ENCODE measurements at regions not wholly inside any gene's neighbourhood (a gene's known extent, or its start where the extent isn't known, plus 50 kb on each side); places are given as distances from the start of the nearest gene placed in this dataset.

- Histone ChIP-seq H3K4me1 (ENCODE audit: control insufficient read depth, extremely low read depth, insufficient read depth, low read length) (no peaks in the 10 kb centered on the region), H3K79me2 (ENCODE audit: control insufficient read depth, insufficient read depth, low read length) (no peaks in the 10 kb centered on the region)
Observed at GRCh38 chr1:38253314-38253713, 206.7 kb upstream of the POU3F1 start.

GRCh38 chr1:38250356-38250755, 203.8 kb upstream of the POU3F1 start:
- DNase-seq (ENCODE audit: low read depth in 2 of 2) = no peak
- Histone ChIP-seq H2AFZ (ENCODE audit: low read length) (no peak overlapping the region), H3K4me3 (replicated peaks in 1 of 4; ENCODE audit: control extremely low read depth in 1 of 4, insufficient read depth in 1 of 4, low read depth in 3 of 4, low read length in 4 of 4) (no peak overlapping the region), H3K27me3 (ENCODE audit: control insufficient read depth, insufficient read depth, low read length) (no peaks in the 10 kb centered on the region), H3K4me1 (ENCODE audit: control insufficient read depth, extremely low read depth, insufficient read depth, low read length) (no peaks in the 10 kb centered on the region), H3K36me3 (ENCODE audit: control insufficient read depth, insufficient read depth, low read length) (no peaks in the 10 kb centered on the region), H4K20me1 (ENCODE audit: control insufficient read depth, extremely low read depth, insufficient read depth, low read length) (no peaks in the 10 kb centered on the region), H3K9ac (ENCODE audit: insufficient read depth, low read length) (no peak overlapping the region), H3K79me2 (ENCODE audit: control insufficient read depth, insufficient read depth, low read length) (no peaks in the 10 kb centered on the region), H3K4me2 (ENCODE audit: extremely low read depth, insufficient read depth, low read length) (no peak overlapping the region), H3K9me3 (ENCODE audit: control insufficient read depth, insufficient read depth, low read depth, low read length) (no peaks in the 10 kb centered on the region), H3K27ac (ENCODE audit: insufficient read depth, low read length) (no peak overlapping the region)
- no peak for TF ChIP-seq EZH2 (IDR thresholded peaks at IDR 0.05; ENCODE audit: low read length, missing control alignments)
- TF ChIP-seq CTCF (conservative IDR thresholded peaks at IDR 0.05 in 1 of 2, IDR thresholded peaks at IDR 0.05 in 1 of 2; ENCODE audit: low read depth in 1 of 2, low read length in 2 of 2) = no peak

More at GRCh38 chr1:38253314-38253713, 206.7 kb upstream of the POU3F1 start:
- Histone ChIP-seq H3K9me3 (ENCODE audit: control insufficient read depth, insufficient read depth, low read depth, low read length) (no peaks in the 10 kb centered on the region), H4K20me1 (ENCODE audit: control insufficient read depth, extremely low read depth, insufficient read depth, low read length) (no peaks in the 10 kb centered on the region), H3K36me3 (ENCODE audit: control insufficient read depth, insufficient read depth, low read length) (no peaks in the 10 kb centered on the region), H3K27me3 (ENCODE audit: control insufficient read depth, insufficient read depth, low read length) (no peaks in the 10 kb centered on the region), H3K4me2 (ENCODE audit: extremely low read depth, insufficient read depth, low read length) (no peak overlapping the region), H3K9ac (ENCODE audit: insufficient read depth, low read length) (no peak overlapping the region), H3K27ac (ENCODE audit: insufficient read depth, low read length) (no peak overlapping the region), H2AFZ (ENCODE audit: low read length) (no peak overlapping the region), H3K4me3 (replicated peaks in 1 of 4; ENCODE audit: control extremely low read depth in 1 of 4, insufficient read depth in 1 of 4, low read depth in 3 of 4, low read length in 4 of 4) (no peak overlapping the region)
- TF ChIP-seq CTCF (conservative IDR thresholded peaks at IDR 0.05 in 1 of 2, IDR thresholded peaks at IDR 0.05 in 1 of 2; ENCODE audit: low read depth in 1 of 2, low read length in 2 of 2) = no peak
- TF ChIP-seq EZH2 (IDR thresholded peaks at IDR 0.05; ENCODE audit: low read length, missing control alignments) = no peak
- no peak for DNase-seq (ENCODE audit: low read depth in 2 of 2)

GRCh38 chr1:38249001-38249400, 202.4 kb upstream of the POU3F1 start:
- no peaks in the 10 kb centered on the region for H3K9me3 ChIP-seq (ENCODE audit: control insufficient read depth, insufficient read depth, low read depth, low read length)
- H3K9ac ChIP-seq (ENCODE audit: insufficient read depth, low read length) = no peak overlapping the region
- H3K36me3 ChIP-seq (ENCODE audit: control insufficient read depth, insufficient read depth, low read length) = no peaks in the 10 kb centered on the region
- no peak overlapping the region for H3K4me3 ChIP-seq (replicated peaks in 1 of 4; ENCODE audit: control extremely low read depth in 1 of 4, insufficient read depth in 1 of 4, low read depth in 3 of 4, low read length in 4 of 4)
- H3K4me2 ChIP-seq (ENCODE audit: extremely low read depth, insufficient read depth, low read length) = no peak overlapping the region
- DNase-seq (ENCODE audit: low read depth in 2 of 2) = no peak
- no peaks in the 10 kb centered on the region for H4K20me1 ChIP-seq (ENCODE audit: control insufficient read depth, extremely low read depth, insufficient read depth, low read length)
- no peaks in the 10 kb centered on the region for H3K4me1 ChIP-seq (ENCODE audit: control insufficient read depth, extremely low read depth, insufficient read depth, low read length)
- TF ChIP-seq EZH2 (IDR thresholded peaks at IDR 0.05; ENCODE audit: low read length, missing control alignments) = no peak
- no peak for TF ChIP-seq CTCF (conservative IDR thresholded peaks at IDR 0.05 in 1 of 2, IDR thresholded peaks at IDR 0.05 in 1 of 2; ENCODE audit: low read depth in 1 of 2, low read length in 2 of 2)
- no peak overlapping the region for H2AFZ ChIP-seq (ENCODE audit: low read length)
- no peaks in the 10 kb centered on the region for H3K79me2 ChIP-seq (ENCODE audit: control insufficient read depth, insufficient read depth, low read length)
- no peaks in the 10 kb centered on the region for H3K27me3 ChIP-seq (ENCODE audit: control insufficient read depth, insufficient read depth, low read length)
- H3K27ac ChIP-seq (ENCODE audit: insufficient read depth, low read length) = no peak overlapping the region

Measured in fibroblast of lung (primary cell).